Activated CD4-positive, alpha-beta T cell treated with anti-CD3 and anti-CD28 coated beads, Interleukin-2, Interleukin-6, amounts not matched to agents 100 ng/mL and 50 ng/mL, durations not matched to agents 16 hours and 8 hours (primary cell): ENCODE measurements at regions not wholly inside any gene's neighbourhood (a gene's known extent, or its start where the extent isn't known, plus 50 kb on each side); places are given as distances from the start of the nearest gene placed in this dataset.

Experiments used
- DNase-seq: peaks from one replicate; pipeline ENCODE4 v3.0.0-alpha.2; 2020

DNA sequence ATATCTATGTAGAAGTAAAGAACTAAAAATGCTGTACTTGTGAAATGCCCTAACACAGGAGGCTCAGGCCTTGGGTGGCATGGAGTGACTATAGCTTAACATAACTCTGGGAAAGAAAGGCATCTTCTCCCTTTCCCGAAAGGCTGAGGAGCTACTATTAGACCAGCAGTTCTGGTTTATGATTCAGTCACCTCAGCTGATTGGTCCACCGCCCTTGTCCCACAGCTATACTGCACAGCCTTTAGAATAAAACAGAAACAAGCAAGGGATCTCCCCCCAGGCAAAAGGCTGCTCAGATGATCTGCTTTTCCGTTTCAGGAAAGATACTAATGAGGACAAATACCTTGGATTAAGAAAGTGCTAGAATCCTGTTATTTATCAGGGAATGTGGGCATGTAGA lies 171.3 kb downstream of the SNCA start:
- no peak for DNase-seq

DNA sequence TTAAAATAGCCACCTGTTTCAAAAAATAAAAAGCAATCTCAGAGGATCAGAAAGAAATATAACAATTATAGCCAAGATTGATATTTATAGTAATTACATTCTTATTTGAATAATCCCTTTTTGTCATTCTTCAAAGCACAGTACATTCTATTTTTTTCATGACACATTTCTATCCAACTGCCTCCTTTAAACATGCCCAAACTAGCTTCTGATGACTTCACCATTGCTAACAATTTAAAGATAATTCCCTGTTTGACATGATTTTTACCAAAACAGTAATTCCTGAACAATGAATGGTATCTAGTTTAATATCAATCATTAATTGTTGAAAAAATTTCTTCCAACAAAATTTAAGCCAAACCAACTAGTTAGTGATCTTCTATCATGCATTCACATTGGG lies 172.4 kb downstream of the SNCA start:
- DNase-seq = no peak

DNA sequence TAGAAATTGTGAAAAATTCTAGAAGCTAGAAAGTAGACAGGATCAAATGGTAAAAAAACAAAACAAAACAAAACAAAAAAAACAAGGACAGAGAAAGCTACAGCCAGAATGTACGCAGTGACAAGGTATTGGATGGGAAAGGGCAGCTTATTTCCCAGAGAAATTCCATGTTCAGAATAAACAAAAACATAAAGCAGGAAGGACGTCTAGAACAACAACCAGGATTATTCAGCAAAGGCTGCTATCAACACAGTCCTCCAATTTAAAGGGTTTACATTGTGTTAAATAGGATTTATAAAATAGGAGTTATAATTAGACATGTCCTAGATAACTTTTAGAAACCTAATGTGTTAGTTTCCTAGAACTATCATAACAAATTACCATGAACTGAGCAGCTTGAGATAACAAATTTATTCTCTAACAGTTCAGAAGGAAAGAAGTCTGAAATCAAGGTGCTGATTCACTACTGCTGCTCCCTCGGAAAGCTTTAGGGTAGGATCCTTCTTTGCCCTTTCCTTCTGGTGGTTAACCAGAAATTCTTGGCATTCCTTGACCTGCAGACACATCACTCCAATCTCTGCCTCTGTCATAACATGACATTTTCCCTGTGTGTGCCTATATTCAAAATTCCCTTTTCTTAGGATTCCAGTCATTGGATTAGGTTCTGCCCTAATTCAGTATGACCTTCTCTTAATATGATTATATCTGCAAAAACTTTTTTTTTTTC lies 175.6 kb downstream of the SNCA start:
- no peak for DNase-seq

DNA sequence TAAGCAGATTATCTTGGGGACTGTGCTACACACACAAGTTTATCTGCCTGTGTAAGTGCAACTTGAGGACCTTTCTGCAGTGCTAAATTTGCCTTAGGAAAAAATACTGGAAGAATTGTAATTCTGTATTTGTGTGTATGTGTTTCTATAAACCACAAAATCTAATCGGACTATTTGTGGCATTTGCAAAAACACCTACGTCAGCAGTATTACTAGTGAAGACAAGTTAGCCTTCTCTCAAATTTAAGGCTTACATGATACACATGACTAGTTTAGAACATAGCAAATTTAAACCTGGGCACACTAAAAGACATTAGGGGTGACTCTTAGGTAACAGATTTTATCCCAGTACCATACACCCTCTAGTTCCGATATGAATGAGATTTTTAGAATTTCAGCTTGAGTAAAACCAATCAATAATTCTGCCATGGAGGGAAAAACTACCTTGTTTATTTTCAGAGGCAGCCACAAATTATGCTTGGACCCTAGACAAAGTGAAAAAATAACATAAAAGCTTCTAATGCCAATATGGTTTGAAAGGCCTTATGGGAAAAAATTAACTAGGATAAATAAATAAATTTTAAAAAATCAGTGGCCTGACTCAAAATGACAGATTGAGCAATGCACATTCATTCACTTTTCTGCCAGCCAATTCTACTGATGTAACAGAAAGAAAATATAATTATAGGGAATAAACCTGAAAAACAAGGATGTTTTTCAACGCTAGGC lies 176.4 kb downstream of the SNCA start:
- DNase-seq = no peak

DNA sequence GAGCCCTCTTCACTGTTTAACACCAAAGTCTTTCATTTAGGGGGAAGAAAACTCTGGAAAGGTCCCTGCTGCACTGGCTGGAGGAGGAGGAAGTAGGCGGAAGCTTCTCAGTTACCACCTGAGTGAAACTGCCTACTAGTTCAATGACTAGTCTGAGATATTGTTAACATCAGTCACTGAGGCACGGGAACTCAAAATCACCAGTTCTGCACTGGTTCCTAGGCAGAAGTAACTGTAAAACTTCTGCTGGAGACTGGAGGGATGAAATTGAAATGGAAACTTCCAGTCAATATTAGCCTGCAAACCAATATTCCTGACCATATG lies 178.3 kb downstream of the SNCA start:
- DNase-seq = no peak

DNA sequence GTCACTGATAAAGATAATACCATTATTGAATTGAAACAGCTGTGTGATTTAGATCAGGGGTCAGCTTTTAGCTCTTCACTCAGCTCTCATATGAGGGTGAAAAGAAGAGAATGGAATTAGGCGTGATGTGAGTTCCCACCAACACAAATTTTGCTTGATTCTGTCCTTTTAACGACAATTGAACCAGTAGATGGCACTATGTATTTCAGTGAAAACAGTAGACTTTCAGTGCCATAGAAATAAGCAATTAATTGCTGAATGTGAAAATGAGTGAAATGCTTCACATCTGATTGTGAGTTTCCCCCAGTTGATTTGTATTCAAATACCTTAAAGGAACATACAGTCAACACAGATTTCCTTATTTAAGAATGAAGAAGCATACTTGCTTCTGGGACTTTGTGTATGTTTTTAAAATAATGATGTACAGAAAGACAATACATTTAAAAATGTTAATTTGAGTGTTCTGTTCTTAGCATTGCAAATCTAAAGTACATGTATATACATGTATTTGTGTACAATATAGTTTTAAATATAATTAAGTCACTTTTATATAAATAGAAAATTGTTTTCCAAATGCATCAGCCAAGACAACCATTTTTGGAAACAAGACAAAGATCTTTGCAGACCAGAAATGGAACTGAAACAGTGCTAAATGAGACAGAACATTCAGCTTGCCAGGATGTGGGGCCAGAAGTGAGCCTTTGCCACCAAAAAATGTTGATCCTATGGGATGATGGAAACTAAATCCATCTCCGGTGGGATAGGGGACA lies 178.8 kb downstream of the SNCA start:
- DNase-seq = peak; percentile 16

DNA sequence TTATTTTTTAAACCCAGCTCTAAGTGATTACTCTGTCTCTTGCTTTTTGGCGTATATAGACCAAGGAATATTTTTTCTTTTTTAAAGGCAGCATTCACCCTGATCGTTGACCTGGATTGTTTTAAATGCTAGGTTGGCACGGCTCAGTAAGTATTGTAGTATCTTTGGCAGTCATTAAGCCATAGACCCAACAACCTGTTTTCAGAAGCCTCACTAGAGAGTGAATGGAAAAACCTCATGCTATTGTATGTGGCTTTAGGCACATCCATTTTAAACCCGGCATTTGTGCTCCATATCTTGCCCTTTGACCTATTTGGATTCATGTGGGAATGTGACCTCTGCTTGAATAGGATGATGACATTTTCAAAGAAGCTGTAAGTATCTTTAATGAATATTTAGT lies 183.9 kb downstream of the SNCA start:
- DNase-seq = no peak

DNA sequence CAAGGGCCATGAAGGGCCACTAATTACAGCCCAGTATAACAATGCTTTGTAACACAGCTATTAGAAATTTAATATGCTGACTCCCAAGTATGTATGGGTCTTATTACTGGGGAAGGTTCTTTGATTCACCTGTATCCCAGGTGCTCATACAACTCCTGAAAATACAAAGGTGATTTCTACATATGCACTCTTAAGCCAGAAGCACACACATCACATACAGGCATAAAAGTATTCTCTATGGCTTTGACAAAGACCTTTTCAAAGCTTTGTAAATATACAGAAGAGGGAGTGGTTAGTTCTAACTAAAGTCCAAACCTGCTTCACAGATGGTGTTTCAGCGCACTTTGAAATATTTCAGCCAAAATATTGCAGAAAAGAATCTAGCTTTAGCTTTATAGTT lies 191.5 kb downstream of the SNCA start:
- DNase-seq = no peak

DNA sequence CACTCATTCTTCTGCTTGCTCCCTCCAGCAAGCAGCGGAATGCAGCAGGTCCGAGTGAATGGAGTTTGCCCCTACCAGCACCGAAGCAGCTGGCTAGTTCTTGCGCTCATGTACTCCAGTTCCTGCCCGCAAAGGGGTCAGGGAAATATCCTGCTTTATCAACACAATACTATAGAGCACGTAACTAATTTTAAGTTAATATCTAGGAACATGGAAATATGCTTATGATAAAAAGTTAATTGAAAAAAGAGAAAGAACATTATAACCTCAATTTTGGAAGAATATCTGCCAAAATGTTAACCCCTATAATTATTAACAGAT lies 195.6 kb downstream of the SNCA start:
- no peak for DNase-seq

DNA sequence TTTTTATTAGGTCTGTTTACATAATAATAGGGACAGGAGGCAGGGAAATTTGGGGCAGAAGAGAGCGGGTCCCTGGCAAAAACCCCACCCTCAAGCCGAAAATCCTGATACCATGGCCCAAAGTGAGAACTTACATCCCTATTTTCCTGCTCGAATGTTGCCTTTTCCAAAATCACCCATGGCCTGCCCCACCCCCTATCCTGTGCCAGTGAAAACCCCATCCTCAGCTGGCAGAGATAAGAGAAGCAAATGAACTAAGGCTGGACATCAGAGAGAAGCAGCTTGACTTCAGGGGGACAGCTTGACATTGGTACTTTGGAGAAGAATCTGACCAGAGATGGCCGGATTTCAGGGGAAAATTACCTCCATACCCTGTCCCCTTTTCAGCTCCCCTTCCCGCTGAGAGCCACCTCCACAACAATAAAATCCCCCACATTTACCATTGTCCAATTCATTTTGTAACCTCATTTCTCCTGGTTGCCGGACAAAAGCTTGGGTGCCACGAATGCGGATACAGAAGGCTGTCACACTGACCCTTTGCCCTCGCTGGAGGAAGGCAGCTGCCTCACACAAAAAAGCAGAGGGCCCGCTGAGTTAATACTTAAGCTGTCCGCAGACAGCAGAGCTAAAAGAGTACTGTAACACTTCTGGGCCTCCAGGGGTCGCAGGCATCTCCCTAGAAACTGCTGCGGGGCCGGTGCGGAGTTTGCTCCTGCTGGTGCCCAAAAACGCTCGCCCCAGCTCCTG lies 196.2 kb downstream of the SNCA start:
- DNase-seq = peak; percentile 3

DNA sequence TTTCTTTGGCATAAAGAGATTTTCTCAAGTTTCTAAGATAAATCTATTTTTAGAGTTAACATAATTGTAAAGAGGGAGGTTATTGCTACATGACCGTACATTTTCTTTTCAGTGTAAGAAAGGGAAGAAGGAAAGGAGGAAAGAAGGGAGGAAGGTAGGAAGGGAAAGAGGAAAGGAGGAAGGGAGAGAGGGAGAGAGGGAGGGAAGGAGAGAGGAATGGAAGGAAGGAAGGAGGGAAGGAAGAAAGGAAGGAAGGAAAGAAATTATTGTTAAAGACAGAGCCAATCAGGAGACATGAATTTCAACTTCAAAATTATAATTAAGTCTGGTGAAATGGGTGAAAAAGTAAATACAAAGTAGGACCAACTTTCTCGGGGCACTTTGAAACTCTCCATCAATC lies 197.6 kb downstream of the SNCA start:
- no peak for DNase-seq

DNA sequence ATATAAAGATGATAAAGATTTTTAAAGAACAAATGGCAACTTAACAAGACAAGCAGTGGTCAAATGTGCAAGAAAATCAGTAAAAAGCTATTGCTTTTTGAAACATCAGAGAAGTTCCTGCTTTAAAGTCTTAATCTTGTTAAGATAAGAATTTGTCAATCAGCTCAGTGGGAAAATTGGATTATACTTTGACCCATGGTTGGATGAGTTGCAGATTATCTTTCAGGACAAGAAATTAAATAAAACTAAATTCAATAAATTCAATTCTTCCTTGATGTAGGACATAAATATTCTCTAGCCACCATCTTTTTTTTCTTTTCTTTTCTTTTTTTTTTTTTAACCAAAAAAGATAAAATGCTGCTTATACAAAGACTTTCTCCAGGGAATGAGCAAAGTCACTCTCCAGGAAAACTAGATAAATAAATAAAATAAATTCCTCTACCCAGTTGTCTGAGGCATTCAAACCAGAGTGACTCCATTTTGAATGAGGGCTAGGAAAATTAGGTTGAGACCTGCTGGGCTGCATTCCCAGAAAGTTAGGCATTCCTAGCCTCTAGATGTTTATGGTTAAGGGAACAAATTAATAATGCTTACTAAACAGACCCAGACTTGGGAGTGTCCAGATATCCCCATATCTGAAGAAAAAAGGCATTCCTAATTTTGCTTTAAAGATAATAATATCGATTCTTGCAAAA lies 211.2 kb downstream of the SNCA start:
- no peak for DNase-seq

DNA sequence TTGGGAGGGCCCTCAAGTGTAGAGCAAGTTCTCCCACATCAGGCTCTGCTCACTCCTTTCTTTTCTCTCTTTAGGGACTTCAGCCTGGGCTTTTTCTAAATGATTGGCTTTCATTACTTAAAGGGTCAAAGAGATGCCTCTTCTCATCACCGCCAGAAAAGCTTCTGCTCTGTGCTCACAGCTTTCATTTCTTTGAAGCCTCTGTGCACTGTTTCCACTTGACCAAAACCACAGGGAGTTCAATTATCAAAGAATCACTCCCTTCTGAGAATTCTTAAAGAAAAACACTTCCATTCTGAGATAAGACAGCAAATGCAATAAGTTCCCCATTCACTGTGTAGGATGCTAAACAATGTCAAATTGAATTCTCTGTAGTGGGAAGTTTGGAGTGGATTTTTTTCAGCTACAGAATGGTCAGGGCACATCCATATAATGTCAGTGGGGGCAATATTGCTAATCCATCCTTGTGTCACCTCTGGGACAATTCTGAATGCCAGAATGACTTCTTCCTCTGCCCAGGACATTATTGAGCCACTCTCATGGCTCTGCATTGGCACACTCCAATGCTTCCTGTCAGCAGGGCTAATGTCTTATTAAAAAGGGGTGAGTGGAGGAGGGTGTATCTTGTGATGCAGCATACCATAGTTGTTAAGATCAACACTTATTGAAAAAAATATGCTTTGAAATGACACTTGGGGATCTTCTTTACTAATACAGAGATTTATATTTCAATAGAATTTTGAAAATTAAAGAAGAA lies 217.6 kb downstream of the SNCA start:
- peak; percentile 4 for DNase-seq

DNA sequence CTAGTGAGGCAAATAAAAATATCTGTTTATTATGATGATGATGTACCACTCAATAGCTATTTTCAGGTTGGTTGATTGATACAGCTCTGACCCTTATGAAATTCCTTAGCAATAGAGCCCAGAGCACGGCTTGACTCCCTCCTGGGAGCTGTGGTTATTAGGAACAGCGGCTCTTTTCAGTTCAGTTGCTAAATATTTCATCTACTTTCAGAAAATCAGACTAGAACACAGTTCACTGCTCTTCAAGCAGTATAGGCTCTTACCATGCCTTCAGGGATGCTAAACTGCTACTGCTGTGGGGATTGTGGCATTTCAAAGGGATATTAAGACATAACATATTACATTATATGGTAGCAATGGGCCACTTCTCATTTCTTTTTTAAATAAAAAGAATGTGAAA lies 218.8 kb downstream of the SNCA start:
- no peak for DNase-seq

DNA sequence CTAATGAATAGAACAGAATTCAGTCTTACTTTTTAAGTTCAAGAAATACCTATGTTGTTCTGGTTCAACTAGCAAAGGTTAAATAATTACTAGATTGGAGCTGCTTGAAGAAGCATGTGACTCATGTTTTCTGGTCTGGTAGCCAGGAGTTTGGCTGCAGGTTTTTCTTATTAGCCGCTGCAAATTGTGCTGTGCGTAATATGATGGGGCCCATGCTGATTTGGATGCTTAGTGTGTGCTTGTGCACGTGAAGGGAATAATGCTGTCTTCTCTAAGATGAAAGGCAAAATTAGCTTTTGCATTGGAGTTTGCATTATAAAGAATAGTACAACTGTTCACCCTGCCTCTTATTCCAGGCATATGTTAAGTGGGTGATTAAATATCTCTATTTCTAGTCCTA lies 219.6 kb downstream of the SNCA start:
- DNase-seq = no peak

DNA sequence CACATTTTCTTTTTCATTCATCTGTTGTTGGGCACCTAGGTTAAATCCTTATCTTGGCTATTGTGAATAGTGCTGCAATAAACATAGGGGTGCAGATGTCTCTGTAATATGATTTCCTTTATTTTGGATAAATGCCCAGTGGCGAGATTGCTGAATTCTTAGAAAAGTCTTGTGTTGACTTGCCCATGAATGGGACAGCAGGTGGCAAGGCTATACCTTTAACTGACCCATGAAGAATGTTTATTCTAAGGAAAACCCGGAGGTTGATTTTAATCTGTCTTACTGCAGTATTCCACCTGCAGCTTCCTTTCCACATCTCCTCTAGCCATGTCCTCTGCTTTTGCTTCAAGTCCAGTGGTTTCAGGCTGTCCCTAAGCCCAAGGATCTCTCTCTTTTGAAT lies 220.6 kb downstream of the SNCA start:
- no peak for DNase-seq

DNA sequence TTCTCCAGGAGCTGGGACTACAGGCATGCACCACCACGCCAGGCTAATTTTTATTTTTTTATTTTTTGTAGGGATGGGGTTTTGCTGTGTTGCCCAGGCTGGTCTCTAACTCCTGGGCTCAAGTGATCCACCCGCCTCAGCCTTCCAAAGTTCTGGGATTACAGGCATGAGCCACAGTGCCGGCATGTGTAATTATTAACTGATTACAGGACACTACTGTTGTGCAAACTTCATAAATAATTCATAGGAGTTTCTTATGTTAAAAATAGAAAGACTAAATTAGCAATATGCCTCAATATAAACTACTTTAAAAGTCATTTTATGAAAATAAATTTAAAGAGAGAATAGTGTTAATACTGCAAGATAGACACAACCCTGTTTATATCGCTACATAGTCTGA lies 221.9 kb downstream of the SNCA start:
- no peak for DNase-seq

DNA sequence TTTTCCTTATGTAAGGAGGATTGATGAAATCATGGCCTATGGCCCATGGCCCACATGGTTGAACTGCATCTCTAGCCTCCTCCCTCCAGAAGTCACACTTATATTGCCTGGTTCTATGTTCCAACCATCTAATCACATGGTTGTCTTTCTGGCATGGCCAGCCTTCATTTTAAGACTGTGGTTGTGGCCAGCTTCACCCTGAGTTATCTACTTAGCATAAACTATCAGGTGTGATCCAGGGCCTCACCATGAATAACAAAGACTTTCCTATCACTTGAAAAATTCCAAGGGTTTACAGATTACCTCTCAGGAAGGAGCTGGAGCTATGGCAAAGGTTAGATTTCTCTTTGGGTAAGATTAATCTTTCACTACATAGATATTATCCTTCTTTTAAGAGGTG lies 222.8 kb downstream of the SNCA start:
- DNase-seq = no peak

DNA sequence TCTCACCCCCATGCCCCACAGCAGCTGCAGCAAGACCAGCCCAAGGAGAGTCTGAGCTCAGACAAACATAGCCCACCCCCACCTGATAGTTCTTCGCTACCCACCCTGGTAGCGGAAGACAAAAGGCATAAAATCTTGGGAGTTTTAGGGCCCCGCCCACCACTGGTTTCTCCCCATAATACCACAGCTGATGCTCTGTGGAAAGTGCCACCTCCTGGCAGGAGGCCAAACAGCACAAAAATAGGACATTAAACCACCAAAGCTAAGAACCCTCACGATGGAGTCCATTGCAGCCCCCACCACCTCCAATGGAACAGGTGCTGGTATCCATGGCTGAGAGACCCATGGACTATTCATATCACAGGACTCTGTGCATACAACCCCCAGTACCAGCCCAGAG lies 226.7 kb downstream of the SNCA start:
- DNase-seq = no peak

DNA sequence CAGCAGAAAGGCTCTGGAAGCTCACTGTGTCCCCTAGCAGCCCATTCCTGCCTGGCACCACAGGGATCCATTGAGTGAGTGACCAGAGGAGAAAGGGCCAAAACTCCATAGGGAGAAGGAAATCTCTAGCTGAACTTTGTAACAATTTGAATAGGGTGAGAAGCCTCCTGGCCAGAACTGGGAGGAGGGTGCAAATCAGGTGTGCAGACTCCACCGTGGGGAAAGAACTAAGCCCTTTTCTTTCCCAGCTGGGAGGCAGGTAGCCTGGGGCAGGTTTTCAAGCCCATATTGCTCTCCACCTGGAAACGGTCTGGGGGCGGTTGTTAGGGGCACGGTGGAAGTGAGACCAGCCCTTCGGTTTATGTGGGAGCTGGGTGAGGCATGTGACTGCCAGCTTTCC lies 227.2 kb downstream of the SNCA start:
- no peak for DNase-seq

DNA sequence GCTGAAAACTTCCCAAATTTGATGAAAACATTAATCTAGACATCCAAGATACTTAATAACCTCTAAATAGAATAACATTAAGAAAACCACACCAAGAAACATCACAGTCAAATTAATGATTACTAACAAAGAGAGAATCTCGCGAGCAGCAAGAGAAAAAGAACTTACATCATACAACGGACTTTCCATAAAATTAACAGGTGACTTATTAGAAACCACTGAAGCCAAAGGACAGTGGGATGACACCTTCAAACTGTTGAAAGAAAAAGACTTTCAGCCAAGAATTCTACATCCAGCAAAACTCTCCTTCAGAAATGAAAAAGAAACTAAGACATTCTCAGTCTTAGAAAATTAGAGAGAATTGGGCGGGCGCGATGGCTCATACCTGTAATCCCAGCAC lies 232.0 kb downstream of the SNCA start:
- no peak for DNase-seq

DNA sequence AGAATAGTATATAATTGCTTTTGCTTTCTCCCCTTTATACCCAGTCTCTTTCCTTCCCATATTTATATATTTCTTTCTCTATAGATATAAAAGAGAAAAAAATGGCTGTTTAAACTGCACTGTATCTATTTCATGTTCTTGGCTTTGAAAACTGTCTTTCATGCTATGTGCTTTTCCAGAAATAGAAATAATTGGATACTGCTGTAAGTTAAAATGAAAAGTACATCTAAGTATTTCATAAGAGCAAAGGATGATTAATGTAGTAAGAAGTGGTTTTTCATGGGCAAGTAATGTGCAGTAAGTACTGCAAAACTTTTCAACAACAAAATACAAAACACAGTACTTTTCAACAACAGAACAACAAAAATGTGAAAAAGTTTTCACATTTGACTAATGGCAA lies 237.9 kb downstream of the SNCA start:
- no peak for DNase-seq
